DMS114 treated with DMSO at 0.1 percent for 48 hours (cell line): ENCODE measurements at regions not wholly inside any gene's neighbourhood (a gene's known extent, or its start where the extent isn't known, plus 50 kb on each side); places are given as distances from the start of the nearest gene placed in this dataset.

ENCODE experiments used
- DNase-seq: peaks from one replicate; lab custom pipeline; 2025; ENCODE audit not compliant: unreplicated experiment; lab: John Stamatoyannopoulos, UW

DNA sequence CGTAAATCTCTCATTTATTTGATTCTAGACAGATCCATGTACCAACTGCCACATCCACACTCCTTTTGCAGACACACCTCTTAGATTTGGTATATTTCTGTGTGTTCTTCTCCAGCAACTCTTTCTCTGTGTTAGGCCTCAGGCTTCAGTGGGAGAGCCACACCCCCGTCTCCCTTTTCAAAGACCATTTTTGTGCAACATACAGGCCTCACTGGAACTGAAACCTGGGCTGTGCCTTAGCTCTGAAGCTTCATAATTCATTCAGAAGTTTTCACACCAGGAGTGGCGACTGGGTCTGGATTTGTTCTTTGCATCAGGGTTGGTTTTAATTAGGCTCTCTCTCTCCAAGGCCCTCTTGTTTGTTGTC is 170.2 kb downstream of the THBS2 start:
- no peak for DNase-seq

- no peak for DNase-seq
Observed at GRCh38 chr6:169082817-169083507, 170.7 kb downstream of the THBS2 start.

- no peak for DNase-seq
Observed at GRCh38 chr6:169082093-169082492, 171.6 kb downstream of the THBS2 start.

GRCh38 chr6:169081248-169081647 is 172.4 kb downstream of the THBS2 start:
- no peak for DNase-seq

- no peak for DNase-seq
Observed at GRCh38 chr6:169079650-169080049, 174.0 kb downstream of the THBS2 start.

GRCh38 chr6:169078399-169079145 is 175.1 kb downstream of the THBS2 start:
- DNase-seq, result no peak

DNA sequence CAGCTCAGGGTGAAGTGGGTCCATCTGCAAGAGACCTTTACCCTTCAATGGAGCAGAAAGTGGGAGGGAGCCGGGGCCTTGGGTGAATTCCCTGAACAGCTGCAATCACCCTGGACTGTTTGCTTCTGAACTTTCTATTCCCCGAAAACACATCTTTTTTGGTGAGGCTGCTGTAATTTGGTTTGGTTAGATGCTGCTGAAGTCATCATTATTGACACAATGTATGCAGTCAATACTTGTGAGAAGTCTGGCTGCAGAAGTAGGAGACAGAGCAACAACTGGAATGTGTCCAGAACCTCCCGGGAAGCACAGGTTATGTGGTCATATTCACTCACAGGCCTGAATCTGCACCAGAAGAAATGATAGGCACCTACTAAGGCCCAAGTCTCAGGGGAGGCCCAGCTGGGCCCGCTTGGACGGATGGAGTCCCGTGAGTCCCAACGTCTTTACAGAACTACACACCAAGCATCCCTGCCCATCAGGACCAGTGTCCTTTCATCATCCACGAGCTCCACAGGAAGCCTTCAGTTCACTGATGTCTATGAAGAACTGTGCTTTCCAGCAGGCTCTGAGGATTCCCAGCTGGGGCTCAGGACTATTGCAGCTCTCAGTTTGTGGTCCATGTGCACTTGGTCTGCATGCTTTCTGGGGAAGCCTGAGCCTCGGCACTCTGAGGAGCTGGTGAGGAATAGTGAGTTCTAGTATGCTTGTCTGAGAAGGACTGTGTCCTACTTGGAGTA is 177.6 kb downstream of the THBS2 start:
- DNase-seq, result no peak

GRCh38 chr6:169075211-169075914 is 178.3 kb downstream of the THBS2 start:
- DNase-seq, result no peak

DNA sequence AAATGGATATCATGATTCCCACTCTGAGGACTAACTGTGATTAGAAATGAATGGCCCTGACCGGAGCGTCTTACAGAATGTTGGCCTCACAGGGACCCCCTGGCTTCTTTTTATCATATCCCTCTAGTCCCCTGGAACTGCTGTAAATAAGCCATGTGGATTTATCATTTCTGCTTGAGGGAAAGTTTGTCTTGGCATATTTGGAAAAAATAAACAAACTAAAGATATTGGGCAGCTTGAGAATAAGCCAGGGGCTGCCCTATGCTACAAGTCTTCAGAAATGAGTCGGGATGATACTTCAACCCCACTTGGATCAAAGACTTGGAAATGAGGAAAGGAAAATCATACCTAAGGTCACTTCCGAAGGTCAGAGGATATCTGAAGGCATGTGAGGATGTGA is 179.1 kb downstream of the THBS2 start:
- DNase-seq, result no peak

DNA sequence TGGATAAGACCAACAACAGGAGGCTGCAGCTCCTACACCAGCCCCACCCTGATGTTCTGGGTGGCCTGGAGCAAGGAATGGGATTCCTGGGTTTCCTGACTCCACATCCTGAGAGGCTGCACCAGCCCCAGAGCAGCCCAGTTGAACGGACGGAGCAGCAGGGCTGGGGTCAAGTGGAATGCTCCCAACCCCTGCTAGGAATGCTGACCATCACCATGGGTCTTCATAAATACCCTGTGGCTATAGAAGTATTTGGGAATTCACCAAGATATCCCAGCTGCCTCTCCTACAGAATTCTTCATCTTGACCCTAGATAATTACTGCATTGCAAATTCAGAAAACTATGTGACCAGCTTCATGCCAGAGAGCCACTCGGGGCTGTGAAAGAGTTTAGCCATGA is 180.3 kb downstream of the THBS2 start:
- DNase-seq, result no peak

- DNase-seq, result no peak
Observed at GRCh38 chr6:169072127-169073042, 181.3 kb downstream of the THBS2 start.

DNA sequence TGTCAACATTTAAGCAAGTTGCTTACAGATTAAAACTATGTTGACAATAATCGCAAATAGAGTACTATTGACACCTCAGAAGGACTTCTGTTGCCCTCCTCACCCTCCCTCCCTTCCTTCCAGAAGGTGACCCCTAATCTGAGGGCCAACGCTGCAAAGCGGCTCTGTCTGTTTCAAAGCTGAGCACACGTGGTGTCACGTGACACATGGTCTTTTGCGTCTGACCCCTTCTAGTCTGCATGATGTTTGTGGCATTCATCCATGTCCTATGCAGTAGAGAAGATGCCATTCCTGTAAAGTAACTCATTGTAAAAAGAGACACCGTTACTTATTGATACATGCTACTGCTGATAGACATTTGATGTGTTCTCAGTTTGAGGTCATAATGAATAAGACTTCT is 182.3 kb downstream of the THBS2 start:
- DNase-seq, result no peak

DNA sequence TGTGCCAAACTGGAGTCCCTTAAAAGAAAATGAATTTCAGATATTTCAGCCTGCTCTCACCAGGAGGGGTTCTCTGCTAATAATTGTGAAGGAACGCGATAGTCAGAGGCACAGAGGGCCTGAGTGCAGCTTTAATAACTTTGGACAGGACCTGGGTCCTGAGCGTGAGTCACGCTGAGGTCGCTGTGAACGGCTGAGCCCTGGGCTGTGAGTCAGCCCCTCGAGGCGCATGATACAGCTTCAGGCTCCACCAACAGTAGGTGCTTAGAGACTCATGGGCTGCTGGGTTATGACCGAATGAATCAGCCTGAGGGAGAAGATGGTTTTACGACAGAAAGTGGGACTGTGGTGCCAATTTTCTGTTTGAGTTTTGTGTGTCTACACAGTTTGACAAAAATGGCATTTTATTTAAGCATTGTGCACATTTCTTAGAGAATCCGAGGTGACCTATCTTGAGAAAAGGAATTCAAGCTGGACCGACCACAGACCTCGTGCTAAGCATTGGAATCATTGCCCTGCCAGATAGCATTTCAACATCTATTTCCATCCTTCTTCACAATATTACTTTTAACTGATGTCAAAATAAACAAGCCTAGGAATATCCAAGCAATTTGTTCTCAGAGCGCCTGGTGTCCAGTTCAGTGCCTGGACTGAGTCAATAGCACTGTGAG is 183.0 kb downstream of the THBS2 start:
- DNase-seq, result no peak

DNA sequence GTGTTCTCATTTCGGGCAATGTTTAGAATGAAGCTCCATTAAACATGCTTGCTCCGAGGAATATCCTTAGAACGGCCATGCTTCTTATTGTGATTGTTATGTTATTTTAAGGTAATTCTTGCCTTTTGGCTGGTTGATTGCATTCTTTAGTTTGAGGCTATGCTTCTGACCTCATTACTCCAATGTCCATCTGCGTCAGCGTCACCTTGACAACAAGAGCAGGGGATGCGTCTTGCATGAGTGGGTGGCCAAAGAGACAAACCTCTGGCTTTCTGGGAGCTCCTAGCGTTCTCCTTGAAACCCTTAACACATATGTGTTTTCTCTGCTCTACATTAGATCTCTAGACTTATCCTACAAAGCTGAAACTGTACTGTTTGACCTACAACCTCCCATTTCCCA is 184.3 kb downstream of the THBS2 start:
- DNase-seq, result no peak

- no peak for DNase-seq
Observed at GRCh38 chr6:169064194-169064593, 189.5 kb downstream of the THBS2 start.

DNA sequence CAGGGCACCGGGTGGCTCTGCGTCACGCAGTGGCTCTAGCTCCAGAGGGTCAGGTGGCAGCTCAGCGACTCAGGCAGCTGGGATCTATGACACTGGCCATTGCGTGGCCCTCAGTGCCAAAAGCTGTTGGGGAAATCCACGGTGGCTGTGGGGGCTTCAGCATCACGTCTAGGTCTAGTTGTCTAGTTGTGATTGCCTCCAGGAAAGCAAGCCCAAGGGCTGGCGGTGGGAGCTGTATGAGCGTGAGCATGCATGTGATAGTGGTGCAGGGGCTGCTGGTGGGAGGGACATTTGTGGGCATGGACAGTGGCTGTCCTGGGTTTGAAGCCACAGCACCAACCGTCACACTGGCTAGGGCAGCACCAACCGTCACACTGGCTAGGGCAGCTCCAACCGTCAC is 191.4 kb downstream of the THBS2 start:
- DNase-seq, result no peak

GRCh38 chr6:169058634-169059033 is 195.0 kb downstream of the THBS2 start:
- DNase-seq, result no peak

- DNase-seq, result no peak
Observed at GRCh38 chr6:169052462-169052861, 201.2 kb downstream of the THBS2 start.

DNA sequence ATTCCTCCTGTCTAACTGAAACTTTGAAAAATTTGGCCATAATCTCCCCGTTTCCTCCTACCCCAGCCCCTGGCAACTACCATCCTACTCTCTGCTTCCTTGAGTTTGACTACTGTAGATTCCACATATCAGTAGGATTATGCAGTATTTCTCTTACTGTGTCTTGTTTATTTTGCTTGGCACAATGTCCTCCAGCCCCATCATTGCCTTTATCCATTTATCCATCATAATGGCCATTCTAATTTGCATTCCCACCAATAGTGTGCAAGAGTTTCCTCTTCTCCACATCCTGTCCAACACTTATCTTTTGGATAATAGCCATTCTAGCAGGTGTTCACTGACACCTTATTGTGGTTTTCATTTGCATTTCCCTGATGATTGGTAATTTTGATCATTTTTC is 202.3 kb downstream of the THBS2 start:
- no peak for DNase-seq

GRCh38 chr6:169048865-169049205 is 204.8 kb downstream of the THBS2 start:
- no peak for DNase-seq
